Renal cortical epithelial cell (primary cell): ENCODE measurements at regions not wholly inside any gene's neighbourhood (a gene's known extent, or its start where the extent isn't known, plus 50 kb on each side); places are given as distances from the start of the nearest gene placed in this dataset.

Experiments used
- DNase-seq: peaks from one replicate; pipeline ENCODE4 v3.0.0-alpha.2; 2011; ENCODE audit warnings: low read depth

DNA sequence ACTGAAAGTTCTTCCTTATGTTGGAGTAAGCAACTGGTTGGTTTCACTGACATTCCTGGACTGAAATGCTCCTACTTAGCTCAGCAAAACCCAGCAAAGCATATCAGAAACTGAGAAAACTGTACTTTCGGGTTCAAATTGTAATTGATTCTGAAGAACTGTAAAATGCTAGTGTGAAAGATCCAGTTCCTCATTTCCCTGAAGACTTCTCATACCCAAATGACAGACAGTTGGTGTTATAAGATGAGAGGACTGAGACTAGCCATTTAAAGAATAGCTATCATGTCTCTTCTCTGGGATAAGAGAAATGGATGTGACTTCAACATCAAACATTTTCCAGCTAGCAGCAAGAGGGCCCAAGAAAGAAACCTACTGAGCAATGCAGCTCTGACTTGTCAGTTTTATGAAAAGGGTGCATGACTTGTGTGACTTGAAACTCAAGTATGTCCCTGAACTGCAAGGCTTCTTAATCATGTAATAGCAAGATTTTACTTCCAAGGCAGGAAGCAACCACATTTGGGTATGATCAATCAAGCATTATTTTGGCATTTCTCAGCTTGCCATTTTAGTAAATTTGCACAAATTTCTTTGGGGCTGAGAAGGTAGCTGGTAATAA is 420.3 kb upstream of the MMADHC start:
- no peak for DNase-seq

DNA sequence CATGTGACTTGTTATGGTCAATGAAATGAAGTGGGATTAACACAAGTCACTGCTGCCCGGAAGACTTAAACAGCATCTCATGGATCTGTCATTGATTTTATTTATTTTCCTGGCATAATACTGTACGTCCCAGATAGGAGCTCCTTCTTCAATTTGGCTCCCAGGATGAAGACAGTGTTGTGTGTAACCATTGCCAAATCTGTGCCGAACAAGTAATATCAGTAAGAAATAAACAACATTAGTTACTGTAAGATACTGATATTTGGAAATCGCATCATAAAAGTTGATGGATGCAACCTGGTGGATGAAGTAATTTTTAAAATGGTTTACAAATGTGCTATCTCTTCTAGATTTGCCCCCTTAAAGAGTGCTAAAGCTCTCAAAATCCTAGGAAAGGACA is 419.0 kb upstream of the MMADHC start:
- no peak for DNase-seq

DNA sequence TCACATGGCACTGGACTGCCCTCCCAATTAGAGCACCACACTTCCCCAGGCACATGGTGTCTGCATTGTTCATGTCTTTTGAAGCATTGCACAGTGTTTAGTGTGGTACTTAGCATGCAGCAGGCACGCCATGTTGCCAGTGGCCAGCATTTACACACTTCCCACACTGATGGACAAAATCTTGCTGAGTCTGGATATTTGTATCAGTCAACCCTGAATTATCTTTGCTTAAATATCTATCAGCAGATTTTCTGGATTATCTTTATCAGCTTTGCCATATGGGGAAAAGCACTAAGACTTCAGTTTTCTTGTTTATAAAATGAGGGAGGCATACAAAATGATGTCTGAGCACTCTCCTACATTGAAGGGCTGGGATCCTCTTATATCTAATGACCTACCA is 416.0 kb upstream of the MMADHC start:
- DNase-seq: no peak

- DNase-seq: no peak
These were observed 414.2 kb upstream of the MMADHC start for GRCh38 chr2:150001788-150002187.

GRCh38 chr2:149996901-149997300 is 409.3 kb upstream of the MMADHC start:
- no peak for DNase-seq

GRCh38 chr2:149994057-149994728 is 406.6 kb upstream of the MMADHC start:
- DNase-seq: peak; percentile 98

DNA sequence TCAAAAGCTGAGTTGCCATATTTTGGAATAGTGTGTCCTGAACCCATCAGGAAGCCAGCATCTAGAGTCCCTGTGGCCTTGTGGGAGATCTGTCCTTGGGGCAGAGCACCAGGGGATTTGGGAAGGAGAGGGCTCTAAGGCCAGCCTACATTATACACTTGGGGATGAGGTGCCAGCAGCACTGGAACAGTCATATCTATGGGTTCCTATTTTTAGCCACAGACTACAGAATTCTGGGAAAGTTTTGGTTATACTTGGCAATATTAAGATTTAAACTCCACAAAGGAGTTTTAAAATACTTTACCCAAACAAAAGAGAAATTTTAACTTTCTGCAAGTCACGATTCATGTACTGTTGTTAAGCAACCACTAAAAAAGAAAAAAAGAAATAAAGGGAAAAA is 405.7 kb upstream of the MMADHC start:
- DNase-seq: no peak

- peak; percentile 8 for DNase-seq
These were observed 404.0 kb upstream of the MMADHC start for GRCh38 chr2:149991576-149991975.

DNA sequence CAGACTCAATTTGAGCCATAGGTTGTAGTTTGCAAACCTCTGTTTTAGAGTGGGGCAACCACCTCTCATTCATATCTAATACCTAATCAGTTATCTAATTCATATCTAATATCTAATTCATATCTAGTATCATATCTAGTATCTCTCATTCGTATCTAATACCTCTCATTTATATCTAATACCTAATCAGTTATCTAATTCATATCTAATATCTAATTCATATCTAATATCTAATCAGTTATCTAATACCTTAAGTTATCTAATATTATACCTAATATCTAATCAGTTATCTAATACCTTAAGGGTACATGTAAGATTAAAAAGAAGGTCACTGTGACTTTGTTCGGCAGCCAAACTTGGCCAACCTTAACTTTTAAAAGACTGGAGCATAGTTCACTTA is 403.4 kb upstream of the MMADHC start:
- no peak for DNase-seq

GRCh38 chr2:149989447-149990063 is 402.0 kb upstream of the MMADHC start:
- peak; percentile 97 for DNase-seq

- no peak for DNase-seq
These were observed 400.8 kb upstream of the MMADHC start for GRCh38 chr2:149988361-149988760.

DNA sequence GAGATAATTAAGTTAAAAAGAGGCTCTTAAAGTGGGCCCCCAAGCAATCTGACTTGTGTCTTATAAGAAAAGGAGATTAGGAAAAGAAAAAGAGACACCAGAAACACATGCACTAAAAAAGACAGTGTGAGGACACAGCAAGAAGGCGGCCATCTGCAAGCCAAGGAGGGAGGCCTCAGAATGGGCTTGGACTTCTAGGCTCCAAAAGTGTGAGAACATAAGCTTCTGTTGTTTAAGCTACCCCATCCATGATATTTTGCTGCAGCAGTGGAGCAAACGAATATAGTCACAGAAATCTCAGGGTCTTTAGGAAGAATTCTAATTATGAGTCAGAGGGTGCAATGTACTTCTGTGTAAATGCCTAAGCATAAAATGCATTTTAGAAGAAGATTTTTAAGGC is 399.3 kb upstream of the MMADHC start:
- DNase-seq: no peak

DNA sequence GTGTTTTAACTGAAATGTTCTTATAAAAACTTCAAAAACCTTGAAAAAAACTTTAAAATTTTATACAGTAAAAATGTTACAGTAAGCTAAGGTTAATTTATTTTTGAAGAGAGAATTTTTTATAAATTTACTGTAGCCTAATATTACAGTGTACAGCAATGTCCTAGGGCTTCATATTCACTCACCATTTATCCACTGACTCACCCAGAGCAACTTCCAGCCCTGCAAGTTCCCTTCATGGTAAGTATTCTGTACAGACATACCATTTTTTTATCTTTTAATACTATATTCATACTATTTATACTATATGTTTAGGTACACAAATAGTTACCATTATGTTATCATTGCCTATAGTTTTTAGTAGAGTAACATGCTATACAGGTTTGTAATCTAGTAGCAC is 396.7 kb upstream of the MMADHC start:
- no peak for DNase-seq

- no peak for DNase-seq
These were observed 384.5 kb upstream of the MMADHC start for GRCh38 chr2:149972066-149972465.

GRCh38 chr2:149954981-149955600 is 367.5 kb upstream of the MMADHC start:
- DNase-seq: no peak

GRCh38 chr2:149953627-149954026 is 366.1 kb upstream of the MMADHC start:
- DNase-seq: no peak

- DNase-seq: no peak
These were observed 343.9 kb upstream of the MMADHC start for GRCh38 chr2:149931486-149931885.

GRCh38 chr2:149928011-149928410 is 340.4 kb upstream of the MMADHC start:
- no peak for DNase-seq

GRCh38 chr2:149926149-149926548 is 338.6 kb upstream of the MMADHC start:
- no peak for DNase-seq

DNA sequence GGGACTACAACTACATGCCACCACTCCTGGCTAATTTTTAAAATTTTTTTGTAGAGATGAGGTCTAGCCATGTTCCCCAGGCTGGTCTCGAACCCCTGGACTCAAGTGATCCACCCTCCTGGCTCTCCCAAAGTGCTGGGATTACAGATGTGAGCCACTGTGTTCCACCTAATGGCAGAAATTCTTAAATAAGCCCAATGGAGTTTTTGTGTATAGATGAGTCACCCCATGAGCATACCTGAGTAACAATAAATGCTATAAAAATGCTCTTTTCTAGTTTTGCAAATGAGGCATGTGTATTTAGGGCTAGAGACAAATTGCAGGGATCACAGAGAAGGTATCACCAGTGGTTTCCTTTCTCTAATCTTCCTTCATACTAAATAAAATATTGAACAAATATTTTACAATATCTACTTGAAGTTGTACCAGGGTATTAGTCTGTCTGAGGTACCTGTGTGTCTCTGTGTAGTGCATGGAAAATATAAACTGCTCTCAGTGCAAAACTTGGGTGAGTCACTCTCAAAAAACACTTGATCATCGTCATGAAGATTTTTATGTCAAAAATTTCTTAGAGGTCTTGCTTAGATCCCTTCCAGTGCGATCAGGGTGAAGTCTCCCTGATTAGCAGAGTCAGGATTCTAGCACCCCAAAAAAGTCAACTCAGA is 337.1 kb upstream of the MMADHC start:
- peak; percentile 74 for DNase-seq

GRCh38 chr2:149924028-149924427 is 336.5 kb upstream of the MMADHC start:
- peak; percentile 88 for DNase-seq

DNA sequence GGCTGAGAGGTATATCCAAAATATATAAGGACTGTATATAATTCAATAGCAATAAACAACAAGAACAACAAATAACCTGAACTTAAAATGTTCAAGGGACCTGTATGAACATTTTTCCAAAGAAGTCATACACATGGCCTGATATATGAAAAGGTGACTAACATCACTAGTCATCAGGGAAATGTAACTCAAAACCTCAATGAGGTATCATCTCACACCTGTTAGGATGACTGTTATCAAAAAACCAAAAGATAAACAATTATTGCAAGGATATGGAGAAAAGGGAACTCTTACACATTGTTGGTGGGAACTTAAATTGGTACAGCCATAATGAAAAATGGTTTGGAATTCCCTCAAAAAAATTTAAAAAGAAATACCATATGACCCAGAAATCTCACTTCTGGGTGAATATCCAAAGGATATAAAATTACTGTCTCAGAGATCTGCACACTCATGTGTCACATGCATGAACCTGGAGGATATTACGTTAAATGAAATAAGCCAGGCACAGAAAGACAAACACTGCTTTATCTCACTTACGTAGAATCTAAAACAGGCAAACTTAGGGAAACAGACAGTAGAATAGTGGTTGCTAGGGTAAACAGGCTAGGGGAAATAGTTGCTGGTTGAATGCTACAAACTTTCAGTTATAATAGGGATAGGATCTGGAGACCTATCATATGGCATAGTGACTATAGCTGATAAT is 334.5 kb upstream of the MMADHC start:
- DNase-seq: no peak
